ENCODE measurements at regions not wholly inside any gene's neighbourhood (a gene's known extent, or its start where the extent isn't known, plus 50 kb on each side); places are given as distances from the start of the nearest gene placed in this dataset.

DNA sequence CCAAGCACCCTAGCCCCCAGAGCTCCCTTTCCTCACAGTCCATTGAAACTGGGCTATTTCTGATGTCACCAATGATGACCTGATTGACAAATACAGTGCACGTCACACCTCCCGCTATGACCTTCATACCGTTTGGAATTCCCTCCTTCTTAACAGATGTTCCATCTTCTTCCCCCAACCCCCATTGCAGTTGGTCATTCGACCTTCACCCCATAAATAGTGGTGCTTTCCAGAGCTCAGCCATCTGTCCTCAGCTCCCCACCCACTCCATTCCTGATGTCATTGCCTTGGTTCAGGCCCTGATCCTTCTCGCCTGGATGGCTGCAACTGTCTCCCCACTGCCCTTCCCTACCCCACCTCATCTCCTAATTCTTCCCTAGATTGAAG is 198.5 kb downstream of the SOD2 start:
- H3K27ac ChIP-seq (ENCODE audit: low read depth in 1 of 2, low read length in 2 of 2): no peak overlapping the region
- H3K9me3 ChIP-seq (replicated peaks in 1 of 2; ENCODE audit: control insufficient read depth in 1 of 2, insufficient read depth in 1 of 2, low read length in 2 of 2): no peaks in the 10 kb centered on the region
- H3K9me3 Mint-ChIP-seq: peaks cover 0 to 8% (median 3%) of the 10 kb centered on the region in 7 donors
- 87% methylated on average over 5 of the region's 5 CpGs for WGBS (ENCODE audit: insufficient coverage)
- intact Hi-C loops (cut with micrococcal nuclease): no loop called here
- H3K9ac ChIP-seq (ENCODE audit: insufficient read depth, low read length, poor library complexity, severe bottlenecking): no peak overlapping the region
- H3K79me2 ChIP-seq (ENCODE audit: insufficient read depth, low read length): no peaks in the 10 kb centered on the region
- H3K27ac Mint-ChIP-seq: no peak overlapping the region
- no peaks in the 10 kb centered on the region for H3K36me3 Mint-ChIP-seq
- H3K4me1 Mint-ChIP-seq: no peaks in the 10 kb centered on the region
- H3K4me3 ChIP-seq (replicated peaks in 1 of 3; ENCODE audit: low read depth in 2 of 3, low read length in 3 of 3): no peak overlapping the region
- H3K36me3 ChIP-seq (replicated peaks in 1 of 2; ENCODE audit: control insufficient read depth in 1 of 2, insufficient read depth in 2 of 2, low read length in 2 of 2): no peaks in the 10 kb centered on the region
- no peak for DNase-seq
- no peak overlapping the region for H3K4me2 ChIP-seq (replicated peaks; ENCODE audit: extremely low read depth, low read length, poor library complexity, severe bottlenecking)
- peaks cover 1 to 3% (median 2%) of the 10 kb centered on the region in 3 donors for H3K27me3 Mint-ChIP-seq (ENCODE audit: low read depth in 3 of 3)
- H3K4me3 Mint-ChIP-seq: no peak overlapping the region
- TF ChIP-seq CTCF (IDR thresholded peaks at IDR 0.05): no peak
- no peaks in the 10 kb centered on the region for H3K4me1 ChIP-seq (ENCODE audit: control insufficient read depth in 1 of 2, insufficient read depth in 2 of 2, low read length in 2 of 2)
- H3K27me3 ChIP-seq (ENCODE audit: control insufficient read depth in 2 of 2, insufficient read depth in 2 of 2, low read length in 2 of 2): no peaks in the 10 kb centered on the region
- H4K20me1 ChIP-seq (ENCODE audit: insufficient read depth, low read length): no peaks in the 10 kb centered on the region
- H2AFZ ChIP-seq (ENCODE audit: insufficient read depth, low read depth, low read length, poor library complexity, severe bottlenecking): no peak overlapping the region

DNA sequence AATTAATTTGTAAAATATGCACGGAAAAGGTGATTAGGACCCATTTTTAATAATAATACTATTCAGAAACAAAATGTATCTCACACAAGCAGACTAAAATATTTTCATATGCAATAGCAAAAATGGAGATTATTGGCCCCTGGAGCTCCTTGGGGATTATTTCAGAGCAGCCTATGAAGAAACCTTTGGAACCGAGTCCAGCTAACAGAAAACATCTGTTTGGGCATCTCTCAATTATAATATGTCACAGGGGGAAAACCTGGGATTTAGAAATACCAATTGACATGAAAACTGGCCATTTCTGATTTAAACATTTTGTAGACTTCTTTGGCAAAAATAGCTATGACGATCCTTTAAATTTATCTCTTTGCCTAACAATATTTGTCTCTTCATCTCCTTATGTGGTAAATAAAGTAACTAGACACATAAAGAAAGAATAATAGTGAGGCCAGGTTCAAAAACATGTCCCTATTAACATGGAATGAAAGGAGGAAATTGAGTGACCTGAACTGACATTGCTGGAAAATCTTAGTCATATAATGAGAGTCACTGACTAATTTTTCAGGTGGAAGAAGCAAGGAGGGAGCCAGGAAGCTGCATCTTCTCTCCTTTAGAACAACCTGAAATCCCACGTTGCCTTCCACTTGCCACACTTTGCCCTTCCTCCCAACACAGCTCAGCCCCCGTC is 199.0 kb downstream of the SOD2 start:
- H3K9me3 Mint-ChIP-seq: peaks cover 0 to 7% (median 3%) of the 10 kb centered on the region in 7 donors
- no peaks in the 10 kb centered on the region for H3K4me1 Mint-ChIP-seq
- H3K27ac Mint-ChIP-seq: no peak overlapping the region

More for the DNA sequence above, 199.0 kb downstream of the SOD2 start:
- Histone ChIP-seq H3K4me1 (ENCODE audit: control insufficient read depth in 1 of 2, insufficient read depth in 2 of 2, low read length in 2 of 2) (no peaks in the 10 kb centered on the region), H3K36me3 (replicated peaks in 1 of 2; ENCODE audit: control insufficient read depth in 1 of 2, insufficient read depth in 2 of 2, low read length in 2 of 2) (no peaks in the 10 kb centered on the region), H3K9ac (ENCODE audit: insufficient read depth, low read length, poor library complexity, severe bottlenecking) (no peak overlapping the region), H2AFZ (ENCODE audit: insufficient read depth, low read depth, low read length, poor library complexity, severe bottlenecking) (no peak overlapping the region), H3K27ac (ENCODE audit: low read depth in 1 of 2, low read length in 2 of 2) (no peak overlapping the region), H3K27me3 (ENCODE audit: control insufficient read depth in 2 of 2, insufficient read depth in 2 of 2, low read length in 2 of 2) (no peaks in the 10 kb centered on the region), H3K79me2 (ENCODE audit: insufficient read depth, low read length) (no peaks in the 10 kb centered on the region), H4K20me1 (ENCODE audit: insufficient read depth, low read length) (no peaks in the 10 kb centered on the region), H3K4me3 (replicated peaks in 1 of 3; ENCODE audit: low read depth in 2 of 3, low read length in 3 of 3) (no peak overlapping the region), H3K9me3 (replicated peaks in 1 of 2; ENCODE audit: control insufficient read depth in 1 of 2, insufficient read depth in 1 of 2, low read length in 2 of 2) (no peaks in the 10 kb centered on the region), H3K4me2 (replicated peaks; ENCODE audit: extremely low read depth, low read length, poor library complexity, severe bottlenecking) (no peak overlapping the region)
- no peak for DNase-seq
- 80% methylated on average over 3 of the region's 5 CpGs for WGBS (ENCODE audit: insufficient coverage)
- TF ChIP-seq CTCF (IDR thresholded peaks at IDR 0.05): no peak
- intact Hi-C loops (cut with micrococcal nuclease): no loop called here
- Mint-ChIP-seq H3K36me3 (no peaks in the 10 kb centered on the region), H3K27me3 (ENCODE audit: low read depth in 3 of 3) (peaks cover 0 to 3% (median 2%) of the 10 kb centered on the region in 3 donors), H3K4me3 (no peak overlapping the region)

All from CD14-positive monocyte (primary cell).